LNCAP (cell line): ENCODE measurements at regions not wholly inside any gene's neighbourhood (a gene's known extent, or its start where the extent isn't known, plus 50 kb on each side); places are given as distances from the start of the nearest gene placed in this dataset.

Source experiments
- TF ChIP-seq, protein P1 (sequence below): fragments of 450-650 bp; IDR thresholded peaks from 2 replicates; pipeline ENCODE4 v1.5.1; 2017; ENCODE audit warnings: mild to moderate bottlenecking

DNA sequence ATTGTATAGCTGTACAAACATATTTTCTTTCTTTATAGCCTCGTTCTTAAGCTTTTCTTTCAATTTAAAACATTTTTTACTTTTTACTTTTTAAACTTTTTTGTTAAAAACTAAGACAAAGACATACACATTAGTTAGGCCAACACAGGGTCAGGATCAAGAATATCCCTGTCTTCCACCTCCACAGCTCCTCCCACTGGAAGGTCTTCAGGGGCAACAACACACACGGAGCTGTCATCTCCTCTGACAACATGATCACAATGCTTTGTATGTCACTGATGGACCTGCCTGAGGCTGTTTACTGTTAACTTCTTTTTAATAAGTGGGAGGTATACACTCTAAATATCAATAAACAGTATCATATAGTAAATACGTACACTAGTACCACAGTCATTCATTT lies 191.3 kb downstream of the SYT10 start:
- TF ChIP-seq, protein P1, sequence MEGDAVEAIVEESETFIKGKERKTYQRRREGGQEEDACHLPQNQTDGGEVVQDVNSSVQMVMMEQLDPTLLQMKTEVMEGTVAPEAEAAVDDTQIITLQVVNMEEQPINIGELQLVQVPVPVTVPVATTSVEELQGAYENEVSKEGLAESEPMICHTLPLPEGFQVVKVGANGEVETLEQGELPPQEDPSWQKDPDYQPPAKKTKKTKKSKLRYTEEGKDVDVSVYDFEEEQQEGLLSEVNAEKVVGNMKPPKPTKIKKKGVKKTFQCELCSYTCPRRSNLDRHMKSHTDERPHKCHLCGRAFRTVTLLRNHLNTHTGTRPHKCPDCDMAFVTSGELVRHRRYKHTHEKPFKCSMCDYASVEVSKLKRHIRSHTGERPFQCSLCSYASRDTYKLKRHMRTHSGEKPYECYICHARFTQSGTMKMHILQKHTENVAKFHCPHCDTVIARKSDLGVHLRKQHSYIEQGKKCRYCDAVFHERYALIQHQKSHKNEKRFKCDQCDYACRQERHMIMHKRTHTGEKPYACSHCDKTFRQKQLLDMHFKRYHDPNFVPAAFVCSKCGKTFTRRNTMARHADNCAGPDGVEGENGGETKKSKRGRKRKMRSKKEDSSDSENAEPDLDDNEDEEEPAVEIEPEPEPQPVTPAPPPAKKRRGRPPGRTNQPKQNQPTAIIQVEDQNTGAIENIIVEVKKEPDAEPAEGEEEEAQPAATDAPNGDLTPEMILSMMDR: peak; percentile 15; the same call in 1 of the 2 replicates

DNA sequence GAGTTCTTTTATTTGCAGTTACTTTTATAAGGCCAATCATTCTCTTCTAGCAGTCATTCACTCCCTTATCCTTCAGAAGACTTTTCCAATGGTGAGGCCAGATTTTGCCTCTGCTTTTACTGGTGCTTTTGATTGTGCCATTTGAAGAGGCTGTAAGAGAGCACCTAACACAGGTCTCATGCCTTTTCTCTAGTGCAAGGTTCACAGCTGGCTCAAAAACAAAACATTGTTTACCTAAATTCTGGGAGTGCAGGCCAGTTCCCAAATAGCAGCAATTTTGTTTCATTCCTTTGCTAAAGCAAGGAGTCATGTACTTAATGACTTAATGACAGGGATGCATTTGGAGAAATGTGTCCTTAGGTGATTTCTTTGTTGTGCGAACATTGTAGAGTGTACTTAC lies 192.0 kb downstream of the SYT10 start:
- TF ChIP-seq, protein P1: no peak

DNA sequence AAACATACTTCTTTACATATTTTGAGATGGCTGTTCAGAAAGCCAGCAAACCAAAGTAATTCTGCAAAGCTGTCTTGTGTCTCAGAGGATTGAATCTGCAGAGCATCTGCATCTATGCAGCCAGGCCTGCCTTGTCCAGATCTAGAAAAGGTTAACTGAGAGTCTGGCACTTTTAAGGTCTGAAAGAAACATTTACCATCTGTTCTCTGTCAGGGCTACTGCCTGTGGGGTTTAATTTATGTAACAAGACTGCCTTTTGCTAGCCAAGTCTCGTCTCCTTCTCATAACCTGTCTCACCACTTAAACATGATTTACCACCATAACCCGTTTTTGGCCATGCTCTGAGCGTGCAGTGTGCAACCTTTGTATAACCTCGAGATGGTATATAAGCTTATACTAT lies 194.2 kb downstream of the SYT10 start:
- TF ChIP-seq, protein P1: no peak

DNA sequence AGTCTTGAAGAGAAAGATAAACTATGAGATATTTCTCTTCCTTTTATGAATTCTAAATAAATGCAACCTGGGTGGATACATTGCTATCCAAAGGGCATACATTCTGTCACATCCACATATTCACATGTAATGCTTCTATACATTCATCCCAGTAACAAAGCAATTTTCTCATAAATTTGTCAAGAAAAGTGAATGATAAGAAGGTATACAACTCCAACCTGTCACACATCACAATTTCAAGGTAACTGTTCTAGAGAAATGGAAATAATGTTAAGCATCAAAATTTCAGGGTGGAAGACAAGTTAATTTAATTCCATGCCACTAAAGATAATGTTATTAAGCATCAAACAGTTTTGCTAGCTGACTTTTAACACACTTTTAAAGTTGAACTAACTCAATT lies 212.9 kb downstream of the SYT10 start:
- TF ChIP-seq, protein P1: no peak

DNA sequence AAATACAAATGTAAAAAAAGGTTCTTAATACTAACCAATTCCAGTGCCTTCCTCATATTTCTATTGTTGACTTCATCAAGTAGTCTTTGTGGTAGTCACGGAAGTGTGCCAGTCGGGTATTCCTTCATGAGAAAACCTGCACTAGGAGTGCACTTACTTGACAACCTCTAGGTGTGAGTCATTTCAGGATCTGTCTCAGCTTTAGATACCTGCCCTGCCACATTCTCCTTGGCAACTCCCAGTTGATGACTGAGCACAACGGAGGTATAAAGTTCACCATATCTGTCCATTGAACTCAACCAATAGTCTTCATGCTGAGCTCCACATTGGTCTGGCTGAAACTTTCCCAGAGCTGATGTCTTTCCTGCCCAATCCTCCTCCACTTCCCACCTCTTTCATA lies 215.7 kb downstream of the SYT10 start:
- TF ChIP-seq, protein P1: no peak

DNA sequence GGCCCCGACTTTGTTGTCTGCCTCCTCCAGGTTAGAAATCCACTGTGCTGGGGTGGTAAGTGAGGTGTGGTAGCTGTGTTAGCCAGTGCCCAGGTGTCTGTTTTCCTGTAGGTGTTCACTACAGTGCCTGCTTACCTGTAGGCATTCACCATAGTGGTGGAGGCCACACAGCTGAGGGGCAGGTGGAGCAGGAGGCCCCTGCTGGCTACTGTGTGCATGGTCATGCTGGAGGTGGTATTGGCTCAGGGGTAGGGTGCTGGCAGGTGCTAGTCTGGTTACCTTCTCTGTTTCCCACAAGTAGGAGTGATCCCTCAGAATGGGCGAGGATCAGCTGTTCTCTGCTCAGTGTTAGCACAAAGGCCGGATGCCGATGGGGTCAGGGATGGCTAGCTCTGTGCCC lies 217.3 kb downstream of the SYT10 start:
- TF ChIP-seq, protein P1: no peak

DNA sequence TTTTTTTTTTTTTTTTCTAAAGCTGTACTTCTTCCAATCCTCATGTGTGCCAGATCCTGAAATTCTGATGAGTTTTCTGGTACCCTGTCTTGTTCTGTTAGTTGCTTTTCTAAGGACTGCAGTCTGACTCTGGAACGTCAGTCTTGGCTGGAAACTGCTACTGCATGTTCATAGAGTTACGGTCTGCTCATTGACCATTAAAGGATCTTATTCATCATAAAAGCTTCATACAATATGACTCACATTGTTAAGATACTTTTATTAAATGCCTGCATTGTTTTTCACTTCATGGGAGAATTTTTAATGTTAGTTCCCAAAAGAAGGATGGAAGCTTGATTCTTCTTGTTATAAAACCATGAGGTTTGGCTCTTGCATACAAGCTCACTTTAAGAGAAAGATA lies 233.6 kb downstream of the SYT10 start:
- TF ChIP-seq, protein P1: no peak

DNA sequence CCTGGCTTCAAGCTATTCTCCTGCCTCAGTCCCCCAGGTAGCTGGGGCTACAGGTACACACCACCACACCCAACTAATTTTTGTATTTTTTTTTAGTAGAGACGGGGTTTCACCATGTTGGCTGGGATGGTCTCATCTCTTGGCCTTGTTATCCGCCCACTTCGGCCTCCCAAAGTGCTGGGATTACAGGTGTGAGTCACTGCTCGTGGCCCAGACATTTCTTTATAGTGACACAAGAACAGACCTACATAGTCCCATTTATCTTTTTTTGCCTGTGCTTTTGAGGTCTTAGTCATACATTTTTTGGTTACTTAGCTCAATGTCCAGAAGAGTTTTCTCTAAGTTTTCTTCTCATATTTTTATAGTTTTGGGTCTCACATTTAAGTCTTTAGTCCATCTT lies 247.4 kb downstream of the SYT10 start:
- TF ChIP-seq, protein P1: no peak
